ENCODE measurements at regions not wholly inside any gene's neighbourhood (a gene's known extent, or its start where the extent isn't known, plus 50 kb on each side); places are given as distances from the start of the nearest gene placed in this dataset.
"Not testable (repeated sequence)": the region's sequence is repeated elsewhere in the genome, so short reads cannot be mapped to it uniquely, and the experiment has no call there.

DNA sequence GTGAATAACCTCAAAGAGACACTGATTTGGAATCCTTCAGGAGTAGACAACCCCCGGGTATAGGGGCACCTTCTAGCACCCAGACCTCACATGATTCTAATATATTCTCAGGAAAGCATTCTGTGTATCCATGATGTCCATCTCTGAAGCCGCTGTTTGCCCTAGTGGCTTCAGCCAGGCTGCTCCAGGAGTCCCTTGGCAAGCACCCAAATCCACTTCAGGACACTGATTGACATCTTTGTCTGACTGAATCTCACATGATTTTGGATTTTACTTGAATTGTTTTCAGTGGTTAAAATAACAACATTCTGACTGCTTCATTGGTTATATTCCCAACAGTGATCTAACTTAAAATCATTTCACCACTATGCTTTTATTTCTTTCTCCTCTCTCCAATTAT lies 390.5 kb upstream of the CLEC14A start:
- Histone ChIP-seq H3K4me1 (no peaks in the 10 kb centered on the region), H3K9me3 (peaks cover 0 to 8% (median 0%) of the 10 kb centered on the region in 3 donors), H3K36me3 (no peaks in the 10 kb centered on the region), H3K27me3 (no peaks in the 10 kb centered on the region), H3K4me3 (no peak overlapping the region), H3K27ac (no peak overlapping the region)
- 58 to 69% methylated on average over 2 of the region's 2 CpGs for WGBS, 2 donors (ENCODE audit: low coverage in 1 of 2)
- ATAC-seq: no peak
- no peak for TF ChIP-seq EP300 (IDR thresholded peaks at IDR 0.05)
- TF ChIP-seq, protein P1, sequence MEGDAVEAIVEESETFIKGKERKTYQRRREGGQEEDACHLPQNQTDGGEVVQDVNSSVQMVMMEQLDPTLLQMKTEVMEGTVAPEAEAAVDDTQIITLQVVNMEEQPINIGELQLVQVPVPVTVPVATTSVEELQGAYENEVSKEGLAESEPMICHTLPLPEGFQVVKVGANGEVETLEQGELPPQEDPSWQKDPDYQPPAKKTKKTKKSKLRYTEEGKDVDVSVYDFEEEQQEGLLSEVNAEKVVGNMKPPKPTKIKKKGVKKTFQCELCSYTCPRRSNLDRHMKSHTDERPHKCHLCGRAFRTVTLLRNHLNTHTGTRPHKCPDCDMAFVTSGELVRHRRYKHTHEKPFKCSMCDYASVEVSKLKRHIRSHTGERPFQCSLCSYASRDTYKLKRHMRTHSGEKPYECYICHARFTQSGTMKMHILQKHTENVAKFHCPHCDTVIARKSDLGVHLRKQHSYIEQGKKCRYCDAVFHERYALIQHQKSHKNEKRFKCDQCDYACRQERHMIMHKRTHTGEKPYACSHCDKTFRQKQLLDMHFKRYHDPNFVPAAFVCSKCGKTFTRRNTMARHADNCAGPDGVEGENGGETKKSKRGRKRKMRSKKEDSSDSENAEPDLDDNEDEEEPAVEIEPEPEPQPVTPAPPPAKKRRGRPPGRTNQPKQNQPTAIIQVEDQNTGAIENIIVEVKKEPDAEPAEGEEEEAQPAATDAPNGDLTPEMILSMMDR (IDR thresholded peaks at IDR 0.05): no peak
- TF ChIP-seq POLR2AphosphoS5 (IDR thresholded peaks at IDR 0.05): no peak
- TF ChIP-seq POLR2A (IDR thresholded peaks at IDR 0.05): no peak

DNA sequence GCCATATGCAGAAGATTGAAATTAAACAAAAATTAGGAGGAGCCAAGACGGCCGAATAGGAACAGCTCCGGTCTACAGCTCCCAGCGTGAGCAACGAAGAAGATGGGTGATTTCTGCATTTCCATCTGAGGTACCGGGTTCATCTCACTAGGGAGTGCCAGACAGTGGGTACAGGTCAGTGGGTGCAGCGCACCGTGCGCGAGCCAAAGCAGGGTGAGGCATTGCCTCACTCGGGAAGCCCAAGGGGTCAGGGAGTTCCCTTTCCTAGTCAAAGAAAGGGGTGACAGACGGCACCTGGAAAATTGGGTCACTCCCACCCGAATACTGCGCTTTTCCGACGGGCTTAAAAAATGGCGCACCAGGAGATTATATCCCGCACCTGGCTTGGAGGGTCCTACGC lies 379.0 kb upstream of the CLEC14A start:
- ATAC-seq, H3K4me3 ChIP-seq, H3K27me3 ChIP-seq, H3K27ac ChIP-seq, H3K36me3 ChIP-seq, H3K4me1 ChIP-seq, H3K9me3 ChIP-seq: not testable (repeated sequence)
- WGBS, 2 donors (ENCODE audit: low coverage in 1 of 2): 96 to 97% methylated on average over 11 to 13 of the region's 19 CpGs

DNA sequence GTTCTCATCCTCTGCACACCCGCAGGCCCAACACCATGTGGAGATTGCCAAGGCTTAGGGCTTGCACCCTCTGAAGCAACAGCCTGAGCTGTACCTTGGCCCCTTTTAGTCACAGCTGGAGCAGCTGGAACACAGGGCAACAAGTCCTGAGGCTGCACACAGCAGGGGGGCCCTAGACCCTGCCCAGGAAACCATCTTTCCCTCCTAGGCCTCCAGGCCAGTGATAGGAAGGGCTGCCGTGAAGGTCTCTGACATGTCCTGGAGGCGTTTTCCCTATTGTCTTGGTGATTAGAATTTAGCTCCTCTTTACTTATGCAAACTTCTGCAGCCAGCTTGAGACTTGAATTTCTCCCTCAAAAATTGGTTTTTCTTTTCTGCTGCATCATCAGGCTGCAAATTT lies 373.5 kb upstream of the CLEC14A start:
- no peak for ATAC-seq
- 67 to 80% methylated on average over 1 of the region's 3 CpGs for WGBS, 2 donors (ENCODE audit: low coverage in 1 of 2)
- Histone ChIP-seq H3K4me3 (no peak overlapping the region), H3K27ac (no peak overlapping the region), H3K9me3 (no peaks in the 10 kb centered on the region), H3K27me3 (no peaks in the 10 kb centered on the region), H3K4me1 (no peaks in the 10 kb centered on the region), H3K36me3 (no peaks in the 10 kb centered on the region)
- TF ChIP-seq, protein P1 (IDR thresholded peaks at IDR 0.05): no peak
- no peak for TF ChIP-seq POLR2A (IDR thresholded peaks at IDR 0.05)
- no peak for TF ChIP-seq POLR2AphosphoS5 (IDR thresholded peaks at IDR 0.05)
- TF ChIP-seq EP300 (IDR thresholded peaks at IDR 0.05): no peak

DNA sequence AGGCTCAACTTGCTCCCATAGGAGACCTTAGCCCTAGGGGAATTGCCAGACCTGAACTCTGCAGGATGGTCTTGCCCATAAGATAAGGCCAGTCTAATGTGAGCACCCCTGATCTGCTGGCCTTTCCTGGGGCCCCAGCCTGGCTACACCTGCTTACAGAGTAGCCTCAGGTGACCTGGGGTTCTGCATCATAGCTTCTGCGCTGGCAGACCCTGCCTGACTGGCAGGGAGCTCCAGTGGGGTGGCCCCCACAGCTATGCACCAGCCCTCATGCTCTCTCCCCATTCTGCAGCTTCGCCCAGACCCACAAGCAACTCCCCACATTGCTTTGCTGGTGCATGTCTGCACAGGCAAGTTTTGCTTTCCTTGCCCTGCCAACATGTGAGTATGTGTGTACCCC lies 371.3 kb upstream of the CLEC14A start:
- no peak overlapping the region for H3K27ac ChIP-seq
- no peak overlapping the region for H3K4me3 ChIP-seq
- no peak for ATAC-seq
- TF ChIP-seq POLR2A (IDR thresholded peaks at IDR 0.05): no peak
- H3K9me3 ChIP-seq: no peaks in the 10 kb centered on the region
- H3K4me1 ChIP-seq: no peaks in the 10 kb centered on the region
- 100% methylated on average over 1 of the region's 2 CpGs; no CpG with 5 or more reads in 1 of the 2 donors for WGBS, 2 donors (ENCODE audit: low coverage in 1 of 2)
- H3K36me3 ChIP-seq: no peaks in the 10 kb centered on the region
- H3K27me3 ChIP-seq: no peaks in the 10 kb centered on the region

DNA sequence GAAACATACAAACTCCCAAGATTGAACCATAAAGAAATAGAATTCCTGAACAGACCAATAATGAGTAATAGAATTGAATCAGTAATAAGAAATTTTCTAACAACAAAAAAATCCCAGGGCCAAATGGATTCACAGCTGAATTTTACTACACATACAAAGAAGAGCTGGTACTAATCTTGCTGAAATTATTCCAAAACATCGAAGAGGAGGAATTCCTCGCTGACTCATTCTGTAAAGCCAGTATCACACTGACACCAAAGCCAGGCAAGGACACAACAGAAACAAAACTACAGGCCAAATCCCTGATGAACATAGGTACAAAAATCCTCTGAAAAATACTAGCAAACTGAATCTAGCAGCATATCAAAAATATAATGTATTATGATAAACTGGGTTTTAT lies 367.8 kb upstream of the CLEC14A start:
- H3K27ac ChIP-seq: no peak overlapping the region

DNA sequence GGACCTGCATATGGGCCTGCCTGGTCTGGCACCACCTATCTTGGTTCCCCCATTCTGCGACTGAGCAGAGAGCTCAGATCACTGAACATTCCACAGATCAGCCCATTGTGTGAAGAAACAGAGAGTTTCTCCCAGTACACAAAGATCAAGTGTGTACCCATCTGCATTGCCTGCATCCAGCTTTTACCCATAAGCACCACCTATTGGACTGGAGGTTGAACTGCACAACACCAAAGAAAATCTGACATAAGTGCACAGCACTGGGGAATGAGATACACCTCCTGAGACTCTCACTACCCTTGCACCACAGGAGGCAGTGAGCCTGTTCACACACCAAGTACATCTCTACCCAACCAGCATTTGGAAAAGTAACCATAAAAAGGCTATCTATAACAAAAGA lies 362.6 kb upstream of the CLEC14A start:
- H3K4me3 ChIP-seq: no peak overlapping the region
- no peak for ATAC-seq
- H3K4me1 ChIP-seq: no peaks in the 10 kb centered on the region
- H3K9me3 ChIP-seq: no peaks in the 10 kb centered on the region
- no peaks in the 10 kb centered on the region for H3K36me3 ChIP-seq
- H3K27ac ChIP-seq: no peak overlapping the region
- 100% methylated on average over 1 of the region's 1 CpG; no CpG with 5 or more reads in 1 of the 2 donors for WGBS, 2 donors (ENCODE audit: low coverage in 1 of 2)
- no peaks in the 10 kb centered on the region for H3K27me3 ChIP-seq
- TF ChIP-seq POLR2A (IDR thresholded peaks at IDR 0.05) (no peak), EP300 (IDR thresholded peaks at IDR 0.05) (no peak), POLR2AphosphoS5 (IDR thresholded peaks at IDR 0.05) (no peak)
- TF ChIP-seq, protein P1 (IDR thresholded peaks at IDR 0.05): no peak

More for the DNA sequence above, 367.8 kb upstream of the CLEC14A start:
- WGBS, 2 donors (ENCODE audit: low coverage in 1 of 2): 96% methylated on average over 2 of the region's 2 CpGs; no CpG with 5 or more reads in 1 of the 2 donors
- TF ChIP-seq POLR2AphosphoS5 (IDR thresholded peaks at IDR 0.05): no peak
- no peak for TF ChIP-seq EP300 (IDR thresholded peaks at IDR 0.05)
- Histone ChIP-seq H3K4me3 (no peak overlapping the region), H3K27me3 (no peaks in the 10 kb centered on the region), H3K4me1 (no peaks in the 10 kb centered on the region), H3K9me3 (no peaks in the 10 kb centered on the region), H3K36me3 (no peaks in the 10 kb centered on the region)
- no peak for ATAC-seq

All from gastroesophageal sphincter (tissue), 4 donors.